HEK293 (cell line): ENCODE measurements at regions not wholly inside any gene's neighbourhood (a gene's known extent, or its start where the extent isn't known, plus 50 kb on each side); places are given as distances from the start of the nearest gene placed in this dataset.
A peak's percentile ranks its signal among the peaks of the same experiment; 100 is the strongest.
"Not testable (repeated sequence)": the region's sequence is repeated elsewhere in the genome, so short reads cannot be mapped to it uniquely, and the experiment has no call there.

ENCODE experiments used
- CTCF ChIA-PET: fragments of 350-600 bp; formaldehyde crosslinking; extraction: SDS; loops from one replicate; lab custom pipeline; 2021; ENCODE audit warnings: antibody characterized with exemption; lab: Yijun Ruan, JAX
- POLR2A ChIA-PET: fragments of 300-600 bp; formaldehyde crosslinking; extraction: SDS; loops from one replicate; lab custom pipeline; 2020; ENCODE audit warnings: antibody characterized with exemption, inconsistent platforms; lab: Yijun Ruan, JAX
- H3K27ac ChIP-seq: fragments of 200-500 bp; sonication (Bioruptor generic); 2 replicates; pipeline ENCODE4 v1.5.1; 2014; ENCODE audit warnings: low read depth, low read length, control low read depth, inconsistent platforms; ENCODE audit errors: extremely low read depth
- H3K36me3 ChIP-seq, 2 experiments: fragments of 200-500 bp in 1 of 2; sonication (Bioruptor generic) in 1 of 2; 1 replicate in 1 of 2; 2 replicates in 1 of 2; pipeline ENCODE4 v1.5.1; 2014 to 2017; ENCODE audit warnings: inconsistent platforms in 2 of 2, low read length in 2 of 2; ENCODE audit not compliant: control insufficient read depth in 2 of 2, insufficient read depth in 1 of 2
- H3K4me1 ChIP-seq: fragments of 200-500 bp; sonication (Bioruptor generic); 2 replicates; pipeline ENCODE4 v1.5.1; 2014; ENCODE audit warnings: mild to moderate bottlenecking, low read length, inconsistent platforms; ENCODE audit not compliant: control insufficient read depth, insufficient read depth
- H3K4me3 ChIP-seq: 2 replicates; pipeline ENCODE4 v1.5.1; 2011; ENCODE audit warnings: low read depth, mild to moderate bottlenecking, control low read depth, low read length, moderate library complexity
- H3K9me3 ChIP-seq: fragments of 200-500 bp; sonication (Bioruptor generic); 2 replicates; pipeline ENCODE4 v1.5.1; 2014; ENCODE audit warnings: low read depth, low read length, inconsistent platforms; ENCODE audit not compliant: control insufficient read depth, insufficient read depth
- GLI4 ChIP-seq: fragments of 450-650 bp; formaldehyde crosslinking; IDR thresholded peaks from 2 replicates; pipeline ENCODE4 v1.5.1; 2016; ENCODE audit warnings: missing biosample characterization, missing genetic modification characterization
- IKZF3 ChIP-seq: fragments of 450-650 bp; IDR thresholded peaks from 2 replicates; pipeline ENCODE4 v1.5.0; 2018; ENCODE audit warnings: missing biosample characterization, mild to moderate bottlenecking, missing genetic modification characterization, moderate library complexity
- SP7 ChIP-seq: fragments of 450-650 bp; formaldehyde crosslinking; IDR thresholded peaks from 2 replicates; pipeline ENCODE4 v1.5.1; 2016; ENCODE audit warnings: missing biosample characterization, missing genetic modification characterization
- ZBTB17 ChIP-seq: fragments of 450-650 bp; formaldehyde crosslinking; IDR thresholded peaks from 2 replicates; pipeline ENCODE4 v1.5.1; 2016; ENCODE audit warnings: missing biosample characterization, missing genetic modification characterization
- ZBTB26 ChIP-seq: fragments of 450-650 bp; formaldehyde crosslinking; optimal IDR thresholded peaks from 2 replicates; pipeline ENCODE3; 2016; ENCODE audit warnings: missing biosample characterization, mild to moderate bottlenecking, missing genetic modification characterization
- ZNF10 ChIP-seq: fragments of 450-650 bp; formaldehyde crosslinking; IDR thresholded peaks from 2 replicates; pipeline ENCODE4 v1.5.1; 2017; ENCODE audit warnings: missing biosample characterization, missing genetic modification characterization
- ZNF169 ChIP-seq: fragments of 450-650 bp; formaldehyde crosslinking; IDR thresholded peaks from 2 replicates; pipeline ENCODE4 v1.5.1; 2016; ENCODE audit warnings: missing biosample characterization, missing genetic modification characterization
- ZNF211 ChIP-seq: fragments of 450-650 bp; formaldehyde crosslinking; IDR thresholded peaks from 2 replicates; pipeline ENCODE4 v1.5.1; 2016; ENCODE audit warnings: low read depth, missing biosample characterization, missing genetic modification characterization
- ZNF488 ChIP-seq: fragments of 450-650 bp; formaldehyde crosslinking; IDR thresholded peaks from 2 replicates; pipeline ENCODE4 v1.5.1; 2016; ENCODE audit warnings: missing biosample characterization, missing genetic modification characterization
- ZNF501 ChIP-seq: fragments of 450-650 bp; formaldehyde crosslinking; IDR thresholded peaks from 2 replicates; pipeline ENCODE4 v1.5.1; 2016; ENCODE audit warnings: missing biosample characterization, missing genetic modification characterization
- ZNF548 ChIP-seq: fragments of 450-650 bp; formaldehyde crosslinking; IDR thresholded peaks from 2 replicates; pipeline ENCODE4 v1.5.1; 2016; ENCODE audit warnings: missing biosample characterization, missing genetic modification characterization
- ZNF580 ChIP-seq: fragments of 450-650 bp; formaldehyde crosslinking; IDR thresholded peaks from 2 replicates; pipeline ENCODE4 v1.5.1; 2016; ENCODE audit warnings: missing biosample characterization, missing genetic modification characterization
- ZNF596 ChIP-seq: fragments of 450-650 bp; IDR thresholded peaks from 2 replicates; pipeline ENCODE4 v1.5.0; 2018; ENCODE audit warnings: missing biosample characterization, mild to moderate bottlenecking, missing genetic modification characterization, moderate library complexity
- ZNF768 ChIP-seq: fragments of 450-650 bp; formaldehyde crosslinking; IDR thresholded peaks from 2 replicates; pipeline ENCODE4 v1.5.1; 2018; ENCODE audit warnings: missing biosample characterization, mild to moderate bottlenecking, missing genetic modification characterization

GRCh38 chr10:78443900-78444571 lies 410.4 kb downstream of the RPS24 start:
- TF ChIP-seq ZNF501 (no peak), ZNF596 (tag by site-specific recombination) (no peak), ZBTB17 (tag by site-specific recombination) (no peak), ZBTB26 (no peak)
- POLR2A ChIA-PET: no interaction called here

GRCh38 chr10:78444741-78445140 lies 411.1 kb downstream of the RPS24 start:
- H3K36me3 ChIP-seq, H3K4me3 ChIP-seq, H3K4me1 ChIP-seq, H3K27ac ChIP-seq, H3K9me3 ChIP-seq, CTCF ChIA-PET, POLR2A ChIA-PET: not testable (repeated sequence)
- TF ChIP-seq ZNF548 (tag by site-specific recombination): peak; percentile 80

More at GRCh38 chr10:78443900-78444571, 410.4 kb downstream of the RPS24 start:
- no peaks in the 10 kb centered on the region for H3K4me1 ChIP-seq
- H3K36me3 ChIP-seq: no peaks in the 10 kb centered on the region
- H3K4me3 ChIP-seq: no peak overlapping the region
- no peak overlapping the region for H3K27ac ChIP-seq
- no peaks in the 10 kb centered on the region for H3K9me3 ChIP-seq
- CTCF ChIA-PET: interaction anchor here (0.6 to 0.8 kb wide), 2 partner anchors 17 to 78 kb away, joined by 3 read pairs; no protein-coding TSS in a partner anchor

GRCh38 chr10:78445308-78445707 lies 411.6 kb downstream of the RPS24 start:
- no peak for TF ChIP-seq ZNF169 (tag by site-specific recombination)
- no peak for TF ChIP-seq SP7 (tag by site-specific recombination)
- TF ChIP-seq ZNF211: no peak
- TF ChIP-seq IKZF3 (tag by site-specific recombination): no peak
- no peak for TF ChIP-seq ZNF488 (tag by site-specific recombination)
- no peak for TF ChIP-seq GLI4 (tag by site-specific recombination)
- TF ChIP-seq ZNF768: no peak
- TF ChIP-seq ZNF580 (tag by site-specific recombination): no peak
- H3K4me1 ChIP-seq: no peaks in the 10 kb centered on the region
- CTCF ChIA-PET: no interaction called here

GRCh38 chr10:78448470-78448869 lies 414.8 kb downstream of the RPS24 start:
- POLR2A ChIA-PET: no interaction called here
- Histone ChIP-seq H3K4me3 (no peak overlapping the region), H3K27ac (no peak overlapping the region), H3K9me3 (no peaks in the 10 kb centered on the region), H3K4me1 (peaks cover 3% of the 10 kb centered on the region), H3K36me3 (no peaks in the 10 kb centered on the region)
- CTCF ChIA-PET: no interaction called here
- TF ChIP-seq ZNF10: no peak

More at GRCh38 chr10:78445308-78445707, 411.6 kb downstream of the RPS24 start:
- POLR2A ChIA-PET: no interaction called here
- H3K9me3 ChIP-seq: no peaks in the 10 kb centered on the region
- no peak overlapping the region for H3K4me3 ChIP-seq
- no peaks in the 10 kb centered on the region for H3K36me3 ChIP-seq
- H3K27ac ChIP-seq: no peak overlapping the region
